HepG2 (cell line): ENCODE measurements at regions not wholly inside any gene's neighbourhood (a gene's known extent, or its start where the extent isn't known, plus 50 kb on each side); places are given as distances from the start of the nearest gene placed in this dataset.

Source experiments
- AKNA ChIP-seq: sonication (generic); formaldehyde crosslinking; IDR thresholded peaks from 2 replicates; pipeline ENCODE4 v1.4.0; 2020; ENCODE audit warnings: missing genetic modification reagents, borderline replicate concordance
- ATF1 ChIP-seq: IDR thresholded peaks from 2 replicates; pipeline ENCODE4 v1.6.1; 2016; ENCODE audit warnings: mild to moderate bottlenecking, control low read depth
- STAT6 ChIP-seq: sonication (generic); formaldehyde crosslinking; IDR thresholded peaks from 2 replicates; pipeline ENCODE4 v1.4.0; 2020; ENCODE audit warnings: missing genetic modification reagents, mild to moderate bottlenecking, borderline replicate concordance

DNA sequence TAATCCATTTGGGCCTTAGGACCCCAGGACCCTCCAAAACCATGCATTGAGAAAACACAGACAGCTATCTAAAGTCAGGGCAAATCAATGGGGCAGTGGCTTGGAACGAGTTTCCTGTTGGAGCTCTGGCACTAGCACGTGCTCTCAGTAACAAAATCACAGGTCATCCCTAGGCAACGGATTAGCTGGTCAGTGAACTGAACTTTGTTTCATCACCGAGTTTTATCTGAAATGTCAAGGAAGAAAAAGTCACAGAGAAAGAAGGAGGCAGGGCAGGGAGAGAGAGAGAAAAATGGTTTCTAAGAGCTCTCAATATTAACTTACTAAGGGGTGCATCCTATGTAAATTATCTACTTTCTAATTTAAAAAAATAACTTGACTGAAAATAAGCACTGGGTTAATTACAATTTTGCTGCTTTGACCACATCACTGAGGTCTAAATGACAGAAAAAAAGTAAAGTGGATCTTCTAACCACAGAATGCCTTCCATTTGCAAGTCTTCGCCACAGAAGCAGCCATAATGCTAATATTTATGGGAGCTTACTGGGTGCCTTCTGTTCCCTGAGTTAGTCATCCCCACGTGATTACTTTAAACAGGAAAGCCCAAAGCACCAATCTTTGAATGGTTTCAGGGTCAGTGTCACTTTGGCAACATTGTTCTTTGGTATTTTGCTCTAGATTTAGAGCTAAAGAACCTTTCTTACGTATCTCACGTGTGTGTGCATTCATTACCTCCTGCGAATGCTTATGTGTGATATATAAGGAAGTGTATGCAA is 503.9 kb downstream of the RASEF start (continued):
- TF ChIP-seq AKNA (CRISPR knock-in tag) (peak; percentile 40; the same call in 1 of the 2 replicates), ATF1 (no peak), STAT6 (CRISPR knock-in tag) (no peak)
